Putamen (tissue), 1 donor: ENCODE measurements at regions not wholly inside any gene's neighbourhood (a gene's known extent, or its start where the extent isn't known, plus 50 kb on each side); places are given as distances from the start of the nearest gene placed in this dataset.

ENCODE experiments used
- DNase-seq: peaks from one replicate; pipeline ENCODE4 v3.0.0-alpha.2; 2016; ENCODE audit warnings: low spot score

- no peak for DNase-seq
Observed at GRCh38 chr1:57637155-57637554, 213.3 kb upstream of the DAB1 start.

GRCh38 chr1:57633881-57634280 is 210.0 kb upstream of the DAB1 start:
- no peak for DNase-seq

GRCh38 chr1:57633056-57633455 is 209.2 kb upstream of the DAB1 start:
- DNase-seq, result no peak

GRCh38 chr1:57632401-57632800 is 208.5 kb upstream of the DAB1 start:
- no peak for DNase-seq

- DNase-seq, result no peak
Observed at GRCh38 chr1:57627612-57628011, 203.8 kb upstream of the DAB1 start.

GRCh38 chr1:57623791-57624538 is 200.1 kb upstream of the DAB1 start:
- DNase-seq, result no peak

- no peak for DNase-seq
Observed at GRCh38 chr1:57623039-57623790, 199.4 kb upstream of the DAB1 start.

- no peak for DNase-seq
Observed at GRCh38 chr1:57621776-57622175, 197.9 kb upstream of the DAB1 start.

GRCh38 chr1:57620605-57621004 is 196.7 kb upstream of the DAB1 start:
- DNase-seq, result no peak

GRCh38 chr1:57616921-57617320 is 193.1 kb upstream of the DAB1 start:
- DNase-seq, result no peak

GRCh38 chr1:57615956-57616355 is 192.1 kb upstream of the DAB1 start:
- no peak for DNase-seq

- no peak for DNase-seq
Observed at GRCh38 chr1:57612833-57613232, 189.0 kb upstream of the DAB1 start.

GRCh38 chr1:57605933-57606332 is 182.1 kb upstream of the DAB1 start:
- DNase-seq, result no peak

- no peak for DNase-seq
Observed at GRCh38 chr1:57603696-57604095, 179.8 kb upstream of the DAB1 start.

- DNase-seq, result no peak
Observed at GRCh38 chr1:57600424-57600823, 176.6 kb upstream of the DAB1 start.

GRCh38 chr1:57599236-57599994 is 175.6 kb upstream of the DAB1 start:
- DNase-seq, result no peak

- DNase-seq, result no peak
Observed at GRCh38 chr1:57597036-57597435, 173.2 kb upstream of the DAB1 start.

- no peak for DNase-seq
Observed at GRCh38 chr1:57594002-57594401, 170.1 kb upstream of the DAB1 start.

- DNase-seq, result no peak
Observed at GRCh38 chr1:57591842-57592241, 168.0 kb upstream of the DAB1 start.

- DNase-seq, result no peak
Observed at GRCh38 chr1:57590978-57591377, 167.1 kb upstream of the DAB1 start.

GRCh38 chr1:57586842-57587241 is 163.0 kb upstream of the DAB1 start:
- DNase-seq, result no peak

- no peak for DNase-seq
Observed at GRCh38 chr1:57578680-57579079, 154.8 kb upstream of the DAB1 start.

GRCh38 chr1:57578099-57578498 is 154.2 kb upstream of the DAB1 start:
- no peak for DNase-seq
